Activated T-cell treated with anti-CD3 and anti-CD28 coated beads, Interleukin-2, amount 50 U/mL, for 4 hours (primary cell): ENCODE measurements at regions not wholly inside any gene's neighbourhood (a gene's known extent, or its start where the extent isn't known, plus 50 kb on each side); places are given as distances from the start of the nearest gene placed in this dataset.

Experiments used
- ATAC-seq, 2 donors: fragments of 200-7000 bp; cut with Tn5 transposase; one replicate each; pipeline ENCODE4 v1.10.0; 2021
- DNase-seq: peaks from one replicate; pipeline ENCODE4 v3.0.0-alpha.2; 2020
- H3K27me3 Mint-ChIP-seq: one replicate; pipeline ENCODE4 v1.8.0; 2021; ENCODE audit warnings: low read depth, mixed read lengths
- H3K36me3 Mint-ChIP-seq: one replicate; pipeline ENCODE4 v1.8.0; 2022; ENCODE audit warnings: mixed read lengths; ENCODE audit not compliant: insufficient read depth
- H3K4me1 Mint-ChIP-seq: one replicate; pipeline ENCODE4 v1.8.0; 2021; ENCODE audit warnings: low read depth, mixed read lengths
- H3K4me3 Mint-ChIP-seq: one replicate; pipeline ENCODE4 v1.8.0; 2021; ENCODE audit warnings: mild to moderate bottlenecking, moderate library complexity, mixed read lengths
- H3K9me3 Mint-ChIP-seq: one replicate; pipeline ENCODE4 v1.8.0; 2021; ENCODE audit warnings: mixed read lengths

DNA sequence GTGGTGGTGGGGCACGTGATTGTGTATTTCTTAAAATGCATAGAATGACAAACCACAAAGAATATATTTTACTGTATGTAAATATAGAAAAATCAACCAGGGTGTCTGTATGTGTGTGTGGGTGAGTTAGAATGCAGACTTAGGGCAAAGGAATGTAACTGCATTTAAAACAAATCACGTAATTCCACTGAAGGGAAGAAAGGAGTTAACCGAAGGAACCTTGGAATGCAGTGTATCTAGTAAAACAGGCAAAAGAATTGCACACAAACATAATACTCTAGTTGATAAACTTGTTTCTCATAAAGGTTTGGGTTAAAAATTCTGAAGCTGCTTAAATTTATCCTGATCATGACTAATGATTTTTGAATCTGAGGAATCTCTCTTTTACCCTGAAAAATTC lies 134.9 kb downstream of the ADRA2A start:
- Mint-ChIP-seq H3K27me3 (peaks cover 4% of the 10 kb centered on the region), H3K4me3 (no peak overlapping the region), H3K36me3 (no peaks in the 10 kb centered on the region), H3K4me1 (no peaks in the 10 kb centered on the region), H3K9me3 (peaks cover 4% of the 10 kb centered on the region)
- DNase-seq = no peak
- ATAC-seq = no peak

DNA sequence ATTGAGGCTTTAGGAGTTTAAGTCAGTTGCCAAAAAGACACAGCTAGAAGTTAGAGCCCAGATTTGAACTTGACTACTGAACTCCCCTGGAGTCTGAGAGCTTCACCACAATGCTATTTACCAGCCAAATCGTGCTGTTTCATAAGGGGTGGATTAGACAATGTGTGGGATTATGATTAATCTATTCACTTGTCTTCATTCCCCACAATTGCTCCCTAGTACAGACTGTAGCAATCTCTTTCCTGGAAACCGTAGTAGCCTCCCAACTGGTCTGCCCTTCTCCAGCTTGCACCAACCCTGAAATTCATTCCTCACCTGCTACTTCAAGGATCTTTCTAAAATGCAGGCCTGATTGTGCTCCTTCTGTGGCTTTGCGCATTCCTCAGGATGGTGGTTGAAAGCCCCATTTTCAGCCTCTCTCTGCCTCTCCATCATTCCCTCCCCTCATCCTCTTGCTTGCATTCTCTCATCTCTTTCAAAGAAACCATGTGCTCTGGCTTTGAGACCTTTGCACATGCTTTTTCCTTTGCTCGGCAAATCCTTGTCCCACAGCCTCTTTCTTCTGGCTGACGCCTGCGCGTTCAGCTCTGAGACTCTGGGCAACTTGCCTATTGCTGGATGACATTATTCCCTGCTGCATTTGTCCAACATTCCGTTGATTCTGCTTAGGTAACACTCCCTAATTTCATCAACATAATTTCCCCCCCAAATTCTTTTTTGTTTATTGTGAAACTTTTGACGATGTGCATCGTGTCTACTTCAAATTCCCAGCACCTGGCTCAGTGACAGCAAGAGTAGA lies 145.1 kb downstream of the ADRA2A start:
- Mint-ChIP-seq H3K4me1 (no peaks in the 10 kb centered on the region), H3K36me3 (no peaks in the 10 kb centered on the region), H3K27me3 (peaks cover 38% of the 10 kb centered on the region), H3K4me3 (no peak overlapping the region), H3K9me3 (no peaks in the 10 kb centered on the region)
- DNase-seq (no peak), ATAC-seq (no peak)

DNA sequence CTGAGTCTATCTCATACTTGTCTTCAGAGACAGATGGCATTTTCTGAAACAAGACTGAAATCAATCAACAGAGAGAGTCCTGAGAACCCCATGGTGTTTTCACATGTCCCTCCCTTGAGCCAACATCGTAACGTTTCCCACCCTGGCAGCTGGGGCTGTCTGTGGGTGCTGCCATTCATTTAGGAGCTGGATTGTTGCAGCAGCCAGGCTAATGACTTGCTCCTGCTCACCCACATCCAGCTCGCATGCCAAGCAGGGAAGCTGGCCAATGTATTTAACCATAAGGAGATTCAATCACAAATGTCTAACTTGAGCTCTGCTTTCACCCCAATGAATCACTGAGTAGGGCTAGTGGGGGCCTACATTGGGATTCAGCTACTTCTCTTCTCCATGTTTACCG lies 146.1 kb downstream of the ADRA2A start:
- Mint-ChIP-seq H3K4me1 (no peaks in the 10 kb centered on the region), H3K27me3 (peaks cover 43% of the 10 kb centered on the region), H3K36me3 (no peaks in the 10 kb centered on the region), H3K9me3 (no peaks in the 10 kb centered on the region), H3K4me3 (no peak overlapping the region)
- no peak for ATAC-seq
- no peak for DNase-seq

DNA sequence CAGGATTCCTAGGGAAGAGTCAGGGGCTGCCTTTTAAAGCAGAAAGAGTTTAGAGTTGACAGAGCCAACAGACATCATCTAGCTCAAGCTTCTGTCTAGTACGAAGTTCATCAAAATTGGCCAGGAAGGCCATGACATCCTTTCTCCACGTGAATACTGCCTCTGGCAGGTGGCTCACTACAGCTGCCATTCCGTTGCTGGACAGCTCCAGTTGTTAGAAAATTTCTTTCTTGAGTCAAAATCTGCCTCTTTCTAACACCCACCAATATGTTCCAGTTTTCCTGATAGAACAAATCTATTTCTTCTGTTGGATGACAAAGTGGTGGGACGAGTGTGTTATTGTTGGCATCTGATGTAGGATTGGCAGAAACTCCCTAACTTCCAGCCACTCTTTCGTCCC lies 154.9 kb downstream of the ADRA2A start:
- Mint-ChIP-seq H3K4me1 (no peaks in the 10 kb centered on the region), H3K27me3 (peaks cover 23% of the 10 kb centered on the region), H3K4me3 (no peak overlapping the region), H3K9me3 (no peaks in the 10 kb centered on the region), H3K36me3 (no peaks in the 10 kb centered on the region)
- DNase-seq (no peak), ATAC-seq (no peak)

DNA sequence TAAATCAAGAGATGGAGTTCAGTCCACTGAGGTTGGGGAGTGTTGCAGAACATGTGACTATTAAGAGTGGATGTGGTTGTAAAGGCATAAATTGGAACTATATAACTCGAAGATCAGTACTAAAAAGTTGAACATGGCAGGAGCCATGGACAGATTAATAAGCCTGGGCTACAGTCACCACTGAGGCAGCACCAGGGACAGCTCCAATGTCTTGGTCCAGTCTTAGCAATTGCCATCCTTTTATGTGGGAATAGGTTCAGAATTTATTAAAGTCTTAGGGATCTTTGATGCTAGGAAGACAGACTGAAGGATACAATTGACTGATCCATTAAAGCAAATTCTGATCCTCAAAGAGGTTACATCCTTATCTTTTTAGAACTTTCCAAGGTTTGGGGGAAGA lies 156.6 kb downstream of the ADRA2A start:
- Mint-ChIP-seq H3K4me3 (no peak overlapping the region), H3K9me3 (no peaks in the 10 kb centered on the region), H3K4me1 (no peaks in the 10 kb centered on the region), H3K36me3 (no peaks in the 10 kb centered on the region), H3K27me3 (peaks cover 15% of the 10 kb centered on the region)
- ATAC-seq (no peak), DNase-seq (no peak)

DNA sequence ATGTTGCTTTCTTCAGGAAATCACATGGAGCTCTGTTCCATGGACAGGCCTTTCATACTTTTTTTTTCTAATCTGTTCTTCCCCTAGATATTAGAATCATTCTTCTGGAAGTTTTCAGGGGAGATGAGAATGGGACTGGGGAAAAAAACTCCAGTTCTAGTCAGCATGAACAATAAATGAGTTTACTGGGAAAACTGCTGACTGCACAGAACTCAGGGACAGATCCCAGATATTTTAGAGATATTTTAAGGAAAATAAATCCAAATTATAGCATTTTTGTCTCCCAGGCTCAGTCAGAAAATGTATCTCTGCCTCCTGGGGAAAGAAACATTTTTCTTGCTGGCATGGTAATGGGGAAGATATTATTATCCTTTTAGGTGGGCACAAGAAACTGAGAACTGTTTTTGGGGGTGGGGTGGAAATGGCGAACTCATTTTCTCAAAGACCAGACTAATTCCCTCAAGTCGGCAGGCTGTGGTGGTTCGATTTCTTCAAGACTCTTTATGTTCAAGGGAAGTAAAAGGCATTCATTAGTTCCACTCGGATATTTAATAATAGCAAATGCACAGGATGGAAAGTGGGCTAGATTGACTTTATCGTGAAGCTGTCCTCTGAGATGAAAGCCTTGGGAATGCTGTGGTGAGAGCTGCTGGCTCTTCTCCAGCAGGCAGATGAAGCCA lies 157.5 kb downstream of the ADRA2A start:
- ATAC-seq (no peak), DNase-seq (no peak)
- no peaks in the 10 kb centered on the region for H3K36me3 Mint-ChIP-seq
- no peak overlapping the region for H3K4me3 Mint-ChIP-seq
- no peaks in the 10 kb centered on the region for H3K9me3 Mint-ChIP-seq
- peaks cover 14% of the 10 kb centered on the region for H3K27me3 Mint-ChIP-seq
- H3K4me1 Mint-ChIP-seq = no peaks in the 10 kb centered on the region

DNA sequence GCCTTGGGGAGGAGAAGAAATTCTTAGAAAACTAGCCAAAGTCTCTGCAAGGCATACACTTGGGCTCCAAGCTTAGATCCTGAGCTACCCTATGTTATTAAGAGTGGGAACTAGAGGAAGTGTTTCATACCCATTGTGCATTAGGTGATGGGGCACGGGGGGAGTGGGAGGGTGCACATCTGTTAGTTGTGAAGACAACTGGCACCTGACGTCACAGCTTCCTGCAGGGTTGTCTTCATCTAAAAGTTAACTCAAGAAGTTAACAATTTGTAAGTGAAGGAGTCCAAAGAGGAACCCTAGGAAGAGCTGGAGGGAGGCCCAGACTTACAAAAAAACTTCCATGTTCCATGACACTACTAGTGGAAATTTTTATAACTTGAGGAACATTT lies 158.1 kb downstream of the ADRA2A start:
- Mint-ChIP-seq H3K4me3 (no peak overlapping the region), H3K27me3 (peaks cover 14% of the 10 kb centered on the region), H3K36me3 (no peaks in the 10 kb centered on the region), H3K9me3 (no peaks in the 10 kb centered on the region), H3K4me1 (no peaks in the 10 kb centered on the region)
- ATAC-seq (no peak), DNase-seq (no peak)

DNA sequence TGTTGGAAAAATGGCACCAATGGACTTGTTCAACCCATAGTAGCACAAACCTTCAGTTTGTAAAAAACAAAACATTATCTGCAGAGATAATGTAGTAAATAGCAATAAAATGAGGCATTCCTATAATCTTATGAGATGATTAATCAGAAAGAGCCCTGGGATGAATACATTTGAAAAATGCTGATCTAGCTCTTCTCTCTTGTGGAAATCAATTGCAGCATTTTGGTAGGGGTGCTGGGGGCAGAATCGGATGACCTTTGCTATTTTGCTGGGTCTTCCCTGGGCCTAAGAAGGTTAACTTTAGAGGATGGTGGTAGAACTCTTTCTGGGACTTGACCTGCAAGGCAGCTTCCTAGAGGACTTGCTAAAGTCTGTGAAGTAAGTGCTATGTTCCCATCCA lies 163.5 kb downstream of the ADRA2A start:
- Mint-ChIP-seq H3K4me3 (no peak overlapping the region), H3K36me3 (no peaks in the 10 kb centered on the region), H3K27me3 (peaks cover 4% of the 10 kb centered on the region), H3K9me3 (no peaks in the 10 kb centered on the region), H3K4me1 (no peaks in the 10 kb centered on the region)
- DNase-seq = no peak
- ATAC-seq = no peak

DNA sequence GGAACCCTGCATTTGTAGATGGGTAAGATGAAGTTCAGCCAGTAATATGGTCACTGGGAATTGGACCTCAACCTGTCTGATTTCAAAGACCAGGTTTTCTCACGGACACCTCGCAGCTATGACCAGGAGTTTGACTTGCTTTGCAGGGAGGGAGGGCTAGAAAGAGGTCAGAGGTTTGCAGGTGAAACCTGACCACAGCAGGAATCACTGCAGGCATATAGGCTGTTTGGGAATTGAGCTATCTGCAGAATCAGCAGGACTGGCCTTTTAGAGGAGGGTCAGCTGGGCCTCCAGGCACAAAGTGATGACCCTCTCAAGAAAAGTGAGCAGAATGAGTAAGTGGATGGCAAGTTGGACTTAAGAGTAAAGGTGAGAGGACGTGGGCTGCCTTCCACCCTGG lies 166.3 kb downstream of the ADRA2A start:
- Mint-ChIP-seq H3K4me3 (peak overlapping the region; percentile 25), H3K36me3 (no peaks in the 10 kb centered on the region), H3K27me3 (peaks cover 4% of the 10 kb centered on the region), H3K4me1 (no peaks in the 10 kb centered on the region), H3K9me3 (no peaks in the 10 kb centered on the region)
- DNase-seq = no peak
- no peak for ATAC-seq

DNA sequence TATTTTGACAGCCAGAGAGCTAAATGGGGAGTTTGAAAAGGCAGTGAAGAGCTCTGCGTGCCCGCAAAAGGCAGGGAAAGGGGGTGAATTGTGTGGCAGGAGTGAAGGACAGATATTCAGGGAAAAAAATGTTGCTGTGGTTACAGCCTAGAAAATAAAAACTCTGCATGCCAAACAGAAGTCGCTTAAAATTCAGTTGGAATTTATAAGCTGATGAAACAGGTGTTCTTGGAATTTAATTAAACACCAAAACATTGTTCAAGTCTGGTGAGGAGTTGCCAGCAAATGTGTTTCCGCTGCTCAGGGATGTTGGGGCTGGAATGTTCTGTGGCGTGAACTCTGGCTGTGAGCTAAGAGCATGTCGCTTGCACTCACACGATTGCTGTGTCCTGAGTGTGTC lies 169.3 kb downstream of the ADRA2A start:
- Mint-ChIP-seq H3K9me3 (no peaks in the 10 kb centered on the region), H3K36me3 (no peaks in the 10 kb centered on the region), H3K4me1 (no peaks in the 10 kb centered on the region), H3K4me3 (no peak overlapping the region), H3K27me3 (peaks cover 9% of the 10 kb centered on the region)
- no peak for DNase-seq
- no peak for ATAC-seq

DNA sequence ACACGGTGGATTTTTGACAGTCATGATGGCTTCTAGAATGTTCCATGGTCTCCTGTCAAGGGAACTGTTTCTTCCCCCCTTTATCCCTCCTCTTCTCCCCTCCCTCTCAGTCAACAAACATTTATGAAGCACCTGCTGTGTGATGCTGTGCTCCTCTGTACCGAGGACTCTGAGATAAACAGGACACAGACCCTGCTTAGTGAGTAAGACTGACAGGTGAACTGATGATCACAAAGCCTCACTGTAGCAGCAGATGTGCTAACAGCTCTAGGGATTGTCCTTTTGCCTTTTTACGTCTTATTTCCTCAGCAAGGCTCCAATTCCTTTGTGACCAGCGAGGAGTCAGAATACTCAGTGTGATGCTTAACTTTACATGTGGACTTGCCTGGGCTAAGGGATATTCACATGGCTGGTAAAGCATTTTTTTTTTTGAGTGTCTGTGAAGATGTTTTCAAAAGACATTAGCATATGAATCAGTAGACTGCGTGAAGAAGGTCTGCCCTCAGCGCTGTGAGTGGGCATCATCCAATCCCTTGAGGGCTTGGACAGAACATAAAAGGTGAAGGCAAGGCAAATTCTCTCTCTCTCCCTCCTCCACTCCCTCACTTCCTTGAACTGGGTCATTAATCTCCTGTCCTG lies 170.1 kb downstream of the ADRA2A start:
- Mint-ChIP-seq H3K27me3 (peaks cover 15% of the 10 kb centered on the region), H3K36me3 (no peaks in the 10 kb centered on the region), H3K4me1 (no peaks in the 10 kb centered on the region), H3K9me3 (no peaks in the 10 kb centered on the region), H3K4me3 (no peak overlapping the region)
- no peak for DNase-seq
- no peak for ATAC-seq

DNA sequence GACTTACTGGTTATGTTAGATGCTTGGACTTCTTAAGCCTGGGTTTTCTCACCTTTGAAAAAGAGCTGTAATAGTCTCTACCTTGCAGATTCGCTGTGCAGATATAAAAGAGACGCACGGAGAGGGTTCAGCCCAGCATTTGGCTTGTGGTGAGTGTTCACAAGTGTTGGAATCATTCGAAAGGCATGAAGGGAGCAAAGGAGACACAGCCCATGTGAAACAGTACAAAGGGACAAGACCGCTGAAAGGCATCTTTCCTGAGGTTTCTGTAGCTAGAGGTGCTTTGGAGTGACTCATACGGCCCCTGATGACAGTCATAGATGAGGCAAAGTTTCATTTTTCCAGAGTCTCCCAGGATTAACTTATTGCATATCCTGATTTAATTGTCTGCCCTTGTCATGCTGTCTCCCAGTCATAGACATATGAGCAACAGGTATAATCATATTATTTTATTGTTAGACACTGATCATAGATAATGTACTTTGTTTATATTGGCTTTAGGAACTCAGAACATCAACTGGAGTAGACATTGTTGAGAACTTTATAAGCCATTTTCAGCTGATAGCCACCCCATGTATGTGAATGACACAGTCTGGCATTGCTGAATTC lies 171.1 kb downstream of the ADRA2A start:
- H3K36me3 Mint-ChIP-seq = no peaks in the 10 kb centered on the region
- ATAC-seq (no peak), DNase-seq (no peak)
- H3K4me1 Mint-ChIP-seq = no peaks in the 10 kb centered on the region
- peaks cover 15% of the 10 kb centered on the region for H3K27me3 Mint-ChIP-seq
- H3K4me3 Mint-ChIP-seq = no peak overlapping the region
- no peaks in the 10 kb centered on the region for H3K9me3 Mint-ChIP-seq

DNA sequence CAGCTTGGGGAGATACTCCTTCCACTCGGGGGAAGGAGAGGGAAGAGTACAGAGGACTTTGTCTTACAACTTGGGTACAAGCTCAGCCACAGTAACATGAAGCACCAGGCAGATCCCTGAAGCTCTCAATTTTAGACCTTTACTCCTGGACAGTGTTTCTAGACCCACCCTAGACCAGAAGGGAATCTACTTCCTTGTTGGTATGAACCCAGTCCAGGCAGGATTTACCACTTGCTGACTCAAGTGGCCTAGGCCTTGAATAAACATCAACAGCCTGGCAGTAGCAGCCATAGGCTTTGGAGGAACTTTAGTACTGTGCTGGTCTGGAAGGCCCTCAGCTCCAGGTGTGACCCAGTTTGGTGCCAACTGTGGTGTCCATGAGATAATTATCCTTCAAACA lies 173.1 kb downstream of the ADRA2A start:
- no peaks in the 10 kb centered on the region for H3K9me3 Mint-ChIP-seq
- H3K4me1 Mint-ChIP-seq = no peaks in the 10 kb centered on the region
- ATAC-seq (no peak), DNase-seq (no peak)
- H3K4me3 Mint-ChIP-seq = no peak overlapping the region
- H3K27me3 Mint-ChIP-seq = peaks cover 16% of the 10 kb centered on the region
- no peaks in the 10 kb centered on the region for H3K36me3 Mint-ChIP-seq

DNA sequence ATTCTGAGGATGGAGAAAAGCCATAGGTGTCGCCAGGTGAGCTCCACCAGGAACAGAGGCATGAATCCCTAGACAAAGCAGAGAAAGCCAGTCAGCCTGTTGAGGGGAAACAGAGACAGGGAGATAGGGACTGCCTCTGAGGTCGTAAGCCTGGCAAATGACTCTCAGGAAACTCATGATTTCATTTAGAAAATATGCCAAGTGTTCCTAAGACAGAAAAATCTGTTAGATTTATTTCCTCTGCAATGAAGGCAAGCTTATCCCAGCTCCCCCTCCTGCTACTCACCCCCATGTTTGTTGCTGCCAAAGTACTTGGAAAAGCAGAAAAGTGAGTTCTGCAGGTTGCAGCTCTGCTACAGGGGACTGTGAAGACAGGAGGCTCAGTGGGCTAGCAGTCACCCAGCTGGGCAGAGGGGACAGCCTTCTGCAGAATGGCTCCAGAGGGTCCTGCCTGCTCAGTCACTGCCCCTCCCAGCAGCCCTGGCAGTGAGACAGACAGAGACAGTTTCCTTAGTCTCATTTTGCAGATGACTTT lies 184.3 kb downstream of the ADRA2A start:
- ATAC-seq (no peak), DNase-seq (no peak)
- no peaks in the 10 kb centered on the region for H3K36me3 Mint-ChIP-seq
- no peak overlapping the region for H3K4me3 Mint-ChIP-seq
- H3K9me3 Mint-ChIP-seq = no peaks in the 10 kb centered on the region
- peaks cover 15% of the 10 kb centered on the region for H3K27me3 Mint-ChIP-seq
- H3K4me1 Mint-ChIP-seq = no peaks in the 10 kb centered on the region
